Loucy (cell line): ENCODE measurements at regions not wholly inside any gene's neighbourhood (a gene's known extent, or its start where the extent isn't known, plus 50 kb on each side); places are given as distances from the start of the nearest gene placed in this dataset.

Experiments used
- CTCF ChIP-seq: fragments of 200-600 bp; sonication (generic); conservative IDR thresholded peaks from 2 replicates; pipeline ENCODE4 v1.5.1; 2014; ENCODE audit warnings: mild to moderate bottlenecking, antibody characterized with exemption, low read length
- EZH2phosphoT487 ChIP-seq: fragments of 200-600 bp; IDR thresholded peaks from 2 replicates; pipeline ENCODE4 v1.6.1; 2018; ENCODE audit warnings: antibody characterized with exemption, mild to moderate bottlenecking, moderate library complexity, borderline replicate concordance

GRCh38 chr5:28066856-28067255 lies 1028.5 kb upstream of the CDH9 start:
- no peak; the same call in 1 of the 2 replicates for TF ChIP-seq CTCF
- no peak for TF ChIP-seq EZH2phosphoT487
